ENCODE measurements at regions not wholly inside any gene's neighbourhood (a gene's known extent, or its start where the extent isn't known, plus 50 kb on each side); places are given as distances from the start of the nearest gene placed in this dataset.

DNA sequence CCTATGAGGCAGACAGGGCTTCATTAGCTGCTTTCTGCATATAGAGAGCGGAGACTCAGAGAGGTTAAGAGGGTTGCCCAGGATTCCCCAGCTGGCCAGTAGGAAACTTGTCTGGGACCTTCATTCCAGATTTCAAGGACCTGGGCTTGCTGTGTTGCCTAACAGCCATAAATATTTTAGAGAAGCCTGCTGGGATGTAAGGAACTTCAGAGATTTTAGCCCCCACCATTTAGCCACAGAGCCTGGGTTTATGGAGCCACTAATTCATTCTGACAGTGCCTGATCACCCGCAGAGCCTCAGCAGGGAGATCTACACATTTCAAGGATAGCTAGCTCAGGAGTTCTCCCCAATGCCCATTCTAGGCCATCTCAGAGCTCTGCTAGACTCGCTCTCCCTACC is 56.6 kb upstream of the TRUB1 start (continued):
- TF ChIP-seq E2F1 (CRISPR knock-in tag; IDR thresholded peaks at IDR 0.05) (no peak), ZNF396 (CRISPR knock-in tag; IDR thresholded peaks at IDR 0.05; ENCODE audit: borderline replicate concordance) (no peak), NFE2L1 (CRISPR knock-in tag; IDR thresholded peaks at IDR 0.05) (no peak), TEAD4 (CRISPR knock-in tag; IDR thresholded peaks at IDR 0.05) (no peak), ESRRA (CRISPR knock-in tag; IDR thresholded peaks at IDR 0.05; ENCODE audit: borderline replicate concordance) (no peak), TEAD1 (CRISPR knock-in tag; IDR thresholded peaks at IDR 0.05) (no peak), ZNF671 (CRISPR knock-in tag; IDR thresholded peaks at IDR 0.05) (no peak), PREB (CRISPR knock-in tag; IDR thresholded peaks at IDR 0.05; ENCODE audit: borderline replicate concordance) (no peak), TP53 (CRISPR knock-in tag; IDR thresholded peaks at IDR 0.05) (no peak)

DNA sequence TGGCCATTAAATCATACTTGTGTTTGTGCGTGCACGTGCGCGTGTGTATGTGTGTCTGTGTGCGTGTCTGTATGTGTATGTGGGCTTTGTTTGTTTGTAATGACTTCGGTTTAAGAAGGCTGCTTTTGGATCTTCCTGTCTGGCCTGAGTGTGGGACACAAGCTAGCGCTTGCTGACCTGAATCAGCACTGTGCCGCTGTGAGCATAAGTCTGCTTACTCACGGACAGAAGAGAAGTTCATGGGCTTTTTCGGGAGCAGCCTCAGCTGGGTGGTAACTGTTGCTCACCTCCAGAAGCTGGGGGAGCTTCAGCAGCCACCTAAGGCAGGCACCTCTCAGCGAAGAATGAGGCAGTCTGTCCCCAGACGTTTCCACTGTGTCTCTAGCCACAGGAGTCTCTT is 56.1 kb upstream of the TRUB1 start:
- CTCF ChIA-PET: interaction anchor here (0.8 to 1.5 kb wide), 2 partner anchors 12 to 144 kb away, joined by 3 read pairs; no protein-coding TSS in a partner anchor
- H3K4me3 Mint-ChIP-seq: no peak overlapping the region
- POLR2A ChIA-PET: no interaction called here
- H3K4me1 Mint-ChIP-seq: peaks cover 45% of the 10 kb centered on the region
- H3K27me3 Mint-ChIP-seq (ENCODE audit: low read depth): no peaks in the 10 kb centered on the region; the same call in 1 of the 2 replicates
- H3K9me3 Mint-ChIP-seq: no peaks in the 10 kb centered on the region
- DNase-seq (ENCODE audit: low spot score) (no peak), ATAC-seq (peak; percentile 5)
- no peaks in the 10 kb centered on the region for H3K36me3 Mint-ChIP-seq
- H3K27ac Mint-ChIP-seq: peak overlapping the region; percentile 3; the same call in 1 of the 2 replicates
- no peak for TF ChIP-seq ZSCAN18 (CRISPR knock-in tag; IDR thresholded peaks at IDR 0.05)
- no peak for TF ChIP-seq JUN (CRISPR knock-in tag; IDR thresholded peaks at IDR 0.05)
- TF ChIP-seq, protein P1, sequence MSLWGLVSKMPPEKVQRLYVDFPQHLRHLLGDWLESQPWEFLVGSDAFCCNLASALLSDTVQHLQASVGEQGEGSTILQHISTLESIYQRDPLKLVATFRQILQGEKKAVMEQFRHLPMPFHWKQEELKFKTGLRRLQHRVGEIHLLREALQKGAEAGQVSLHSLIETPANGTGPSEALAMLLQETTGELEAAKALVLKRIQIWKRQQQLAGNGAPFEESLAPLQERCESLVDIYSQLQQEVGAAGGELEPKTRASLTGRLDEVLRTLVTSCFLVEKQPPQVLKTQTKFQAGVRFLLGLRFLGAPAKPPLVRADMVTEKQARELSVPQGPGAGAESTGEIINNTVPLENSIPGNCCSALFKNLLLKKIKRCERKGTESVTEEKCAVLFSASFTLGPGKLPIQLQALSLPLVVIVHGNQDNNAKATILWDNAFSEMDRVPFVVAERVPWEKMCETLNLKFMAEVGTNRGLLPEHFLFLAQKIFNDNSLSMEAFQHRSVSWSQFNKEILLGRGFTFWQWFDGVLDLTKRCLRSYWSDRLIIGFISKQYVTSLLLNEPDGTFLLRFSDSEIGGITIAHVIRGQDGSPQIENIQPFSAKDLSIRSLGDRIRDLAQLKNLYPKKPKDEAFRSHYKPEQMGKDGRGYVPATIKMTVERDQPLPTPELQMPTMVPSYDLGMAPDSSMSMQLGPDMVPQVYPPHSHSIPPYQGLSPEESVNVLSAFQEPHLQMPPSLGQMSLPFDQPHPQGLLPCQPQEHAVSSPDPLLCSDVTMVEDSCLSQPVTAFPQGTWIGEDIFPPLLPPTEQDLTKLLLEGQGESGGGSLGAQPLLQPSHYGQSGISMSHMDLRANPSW (CRISPR knock-in tag; conservative IDR thresholded peaks at IDR 0.05; ENCODE audit: low read depth): no peak
- TF ChIP-seq MXD4 (CRISPR knock-in tag; IDR thresholded peaks at IDR 0.05; ENCODE audit: borderline replicate concordance): no peak
- TF ChIP-seq, protein P2, sequence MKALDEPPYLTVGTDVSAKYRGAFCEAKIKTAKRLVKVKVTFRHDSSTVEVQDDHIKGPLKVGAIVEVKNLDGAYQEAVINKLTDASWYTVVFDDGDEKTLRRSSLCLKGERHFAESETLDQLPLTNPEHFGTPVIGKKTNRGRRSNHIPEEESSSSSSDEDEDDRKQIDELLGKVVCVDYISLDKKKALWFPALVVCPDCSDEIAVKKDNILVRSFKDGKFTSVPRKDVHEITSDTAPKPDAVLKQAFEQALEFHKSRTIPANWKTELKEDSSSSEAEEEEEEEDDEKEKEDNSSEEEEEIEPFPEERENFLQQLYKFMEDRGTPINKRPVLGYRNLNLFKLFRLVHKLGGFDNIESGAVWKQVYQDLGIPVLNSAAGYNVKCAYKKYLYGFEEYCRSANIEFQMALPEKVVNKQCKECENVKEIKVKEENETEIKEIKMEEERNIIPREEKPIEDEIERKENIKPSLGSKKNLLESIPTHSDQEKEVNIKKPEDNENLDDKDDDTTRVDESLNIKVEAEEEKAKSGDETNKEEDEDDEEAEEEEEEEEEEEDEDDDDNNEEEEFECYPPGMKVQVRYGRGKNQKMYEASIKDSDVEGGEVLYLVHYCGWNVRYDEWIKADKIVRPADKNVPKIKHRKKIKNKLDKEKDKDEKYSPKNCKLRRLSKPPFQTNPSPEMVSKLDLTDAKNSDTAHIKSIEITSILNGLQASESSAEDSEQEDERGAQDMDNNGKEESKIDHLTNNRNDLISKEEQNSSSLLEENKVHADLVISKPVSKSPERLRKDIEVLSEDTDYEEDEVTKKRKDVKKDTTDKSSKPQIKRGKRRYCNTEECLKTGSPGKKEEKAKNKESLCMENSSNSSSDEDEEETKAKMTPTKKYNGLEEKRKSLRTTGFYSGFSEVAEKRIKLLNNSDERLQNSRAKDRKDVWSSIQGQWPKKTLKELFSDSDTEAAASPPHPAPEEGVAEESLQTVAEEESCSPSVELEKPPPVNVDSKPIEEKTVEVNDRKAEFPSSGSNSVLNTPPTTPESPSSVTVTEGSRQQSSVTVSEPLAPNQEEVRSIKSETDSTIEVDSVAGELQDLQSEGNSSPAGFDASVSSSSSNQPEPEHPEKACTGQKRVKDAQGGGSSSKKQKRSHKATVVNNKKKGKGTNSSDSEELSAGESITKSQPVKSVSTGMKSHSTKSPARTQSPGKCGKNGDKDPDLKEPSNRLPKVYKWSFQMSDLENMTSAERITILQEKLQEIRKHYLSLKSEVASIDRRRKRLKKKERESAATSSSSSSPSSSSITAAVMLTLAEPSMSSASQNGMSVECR (CRISPR knock-in tag; IDR thresholded peaks at IDR 0.05; ENCODE audit: borderline replicate concordance): no peak
- no peak for TF ChIP-seq ZNF396 (CRISPR knock-in tag; IDR thresholded peaks at IDR 0.05; ENCODE audit: borderline replicate concordance)
- no peak for TF ChIP-seq PRRX2 (CRISPR knock-in tag; IDR thresholded peaks at IDR 0.05)
- no peak for TF ChIP-seq ZBTB21 (CRISPR knock-in tag; IDR thresholded peaks at IDR 0.05; ENCODE audit: borderline replicate concordance)
- no peak for TF ChIP-seq ZMAT4 (CRISPR knock-in tag; IDR thresholded peaks at IDR 0.05)
- TF ChIP-seq, protein P3, sequence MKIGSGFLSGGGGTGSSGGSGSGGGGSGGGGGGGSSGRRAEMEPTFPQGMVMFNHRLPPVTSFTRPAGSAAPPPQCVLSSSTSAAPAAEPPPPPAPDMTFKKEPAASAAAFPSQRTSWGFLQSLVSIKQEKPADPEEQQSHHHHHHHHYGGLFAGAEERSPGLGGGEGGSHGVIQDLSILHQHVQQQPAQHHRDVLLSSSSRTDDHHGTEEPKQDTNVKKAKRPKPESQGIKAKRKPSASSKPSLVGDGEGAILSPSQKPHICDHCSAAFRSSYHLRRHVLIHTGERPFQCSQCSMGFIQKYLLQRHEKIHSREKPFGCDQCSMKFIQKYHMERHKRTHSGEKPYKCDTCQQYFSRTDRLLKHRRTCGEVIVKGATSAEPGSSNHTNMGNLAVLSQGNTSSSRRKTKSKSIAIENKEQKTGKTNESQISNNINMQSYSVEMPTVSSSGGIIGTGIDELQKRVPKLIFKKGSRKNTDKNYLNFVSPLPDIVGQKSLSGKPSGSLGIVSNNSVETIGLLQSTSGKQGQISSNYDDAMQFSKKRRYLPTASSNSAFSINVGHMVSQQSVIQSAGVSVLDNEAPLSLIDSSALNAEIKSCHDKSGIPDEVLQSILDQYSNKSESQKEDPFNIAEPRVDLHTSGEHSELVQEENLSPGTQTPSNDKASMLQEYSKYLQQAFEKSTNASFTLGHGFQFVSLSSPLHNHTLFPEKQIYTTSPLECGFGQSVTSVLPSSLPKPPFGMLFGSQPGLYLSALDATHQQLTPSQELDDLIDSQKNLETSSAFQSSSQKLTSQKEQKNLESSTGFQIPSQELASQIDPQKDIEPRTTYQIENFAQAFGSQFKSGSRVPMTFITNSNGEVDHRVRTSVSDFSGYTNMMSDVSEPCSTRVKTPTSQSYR (CRISPR knock-in tag; IDR thresholded peaks at IDR 0.05): no peak
- no peak for TF ChIP-seq SMAD4 (CRISPR knock-in tag; IDR thresholded peaks at IDR 0.05)
- TF ChIP-seq RELA (CRISPR knock-in tag; IDR thresholded peaks at IDR 0.05; ENCODE audit: borderline replicate concordance): no peak
- TF ChIP-seq HMGXB4 (CRISPR knock-in tag; IDR thresholded peaks at IDR 0.05): no peak
- no peak for TF ChIP-seq TP53 (CRISPR knock-in tag; IDR thresholded peaks at IDR 0.05)
